Astrocyte (in vitro differentiated cells and primary cell): ENCODE measurements at regions not wholly inside any gene's neighbourhood (a gene's known extent, or its start where the extent isn't known, plus 50 kb on each side); places are given as distances from the start of the nearest gene placed in this dataset.

Experiments used
- DNase-seq: peaks from one replicate; pipeline ENCODE4 v3.0.0-alpha.2; 2010; ENCODE audit warnings: low read depth
- FAIRE-seq: peaks from 2 replicates; lab custom pipeline; 2011; peaks lifted over from hg19 to GRCh38; lab: Jason Lieb, UNC
- H2AFZ ChIP-seq: 2 replicates; pipeline ENCODE4 v1.6.0; 2012; ENCODE audit warnings: low read depth, low read length, inconsistent platforms
- H3K27ac ChIP-seq: 2 replicates; pipeline ENCODE4 v1.5.1; 2011; ENCODE audit warnings: low read depth, low read length, inconsistent platforms
- H3K27me3 ChIP-seq: 2 replicates; pipeline ENCODE4 v1.6.0; 2011; ENCODE audit warnings: low read length, inconsistent platforms; ENCODE audit not compliant: insufficient read depth
- H3K36me3 ChIP-seq: 2 replicates; pipeline ENCODE4 v1.5.1; 2011; ENCODE audit warnings: low read length, inconsistent platforms; ENCODE audit not compliant: insufficient read depth
- H3K4me1 ChIP-seq: 2 replicates; pipeline ENCODE4 v1.5.1; 2011; ENCODE audit warnings: low read length, inconsistent platforms; ENCODE audit not compliant: insufficient read depth
- H3K4me2 ChIP-seq: 2 replicates; pipeline ENCODE4 v1.6.0; 2012; ENCODE audit warnings: low read length, inconsistent platforms
- H3K4me3 ChIP-seq: 2 replicates; pipeline ENCODE4 v1.5.1; 2011; ENCODE audit warnings: low read depth, mild to moderate bottlenecking, low read length, inconsistent platforms; ENCODE audit not compliant: insufficient read depth
- H3K79me2 ChIP-seq: 2 replicates; pipeline ENCODE4 v1.6.0; 2012; ENCODE audit warnings: mild to moderate bottlenecking, low read length, inconsistent platforms; ENCODE audit not compliant: insufficient read depth
- H3K9ac ChIP-seq: 2 replicates; pipeline ENCODE4 v1.6.0; 2012; ENCODE audit warnings: mild to moderate bottlenecking, low read length, inconsistent platforms
- H3K9me3 ChIP-seq: 2 replicates; pipeline ENCODE4 v1.5.1; 2012; ENCODE audit warnings: low read depth, mild to moderate bottlenecking, low read length, inconsistent platforms; ENCODE audit not compliant: insufficient read depth
- H4K20me1 ChIP-seq: 2 replicates; pipeline ENCODE4 v1.6.0; 2012; ENCODE audit warnings: low read length, inconsistent platforms; ENCODE audit not compliant: insufficient read depth
- H3K27ac Mint-ChIP-seq: one replicate; pipeline ENCODE4 v1.8.0; 2021; ENCODE audit warnings: mild to moderate bottlenecking, mixed read lengths; ENCODE audit not compliant: unreplicated experiment
- H3K27me3 Mint-ChIP-seq: one replicate; pipeline ENCODE4 v1.8.0; 2021; ENCODE audit warnings: low read depth, mixed read lengths; ENCODE audit not compliant: unreplicated experiment
- H3K36me3 Mint-ChIP-seq: one replicate; pipeline ENCODE4 v1.8.0; 2021; ENCODE audit warnings: low read depth, mixed read lengths; ENCODE audit not compliant: unreplicated experiment
- H3K4me1 Mint-ChIP-seq: one replicate; pipeline ENCODE4 v1.8.0; 2021; ENCODE audit warnings: low read depth, mixed read lengths; ENCODE audit not compliant: unreplicated experiment
- H3K4me3 Mint-ChIP-seq: one replicate; pipeline ENCODE4 v1.8.0; 2021; ENCODE audit warnings: mild to moderate bottlenecking, moderate library complexity, mixed read lengths; ENCODE audit not compliant: unreplicated experiment
- H3K9me3 Mint-ChIP-seq: one replicate; pipeline ENCODE4 v1.8.0; 2021; ENCODE audit warnings: mild to moderate bottlenecking, mixed read lengths; ENCODE audit not compliant: unreplicated experiment
- EZH2 ChIP-seq: IDR thresholded peaks from 2 replicates; pipeline ENCODE4 v1.6.1; 2012; ENCODE audit warnings: mild to moderate bottlenecking, low read length, inconsistent platforms; ENCODE audit not compliant: insufficient read depth
- TF ChIP-seq, protein P1 (sequence below): IDR thresholded peaks from 2 replicates; pipeline ENCODE4 v1.5.1; 2011; ENCODE audit warnings: low read depth, mild to moderate bottlenecking, inconsistent platforms, low read length, moderate library complexity; ENCODE audit not compliant: insufficient read depth

DNA sequence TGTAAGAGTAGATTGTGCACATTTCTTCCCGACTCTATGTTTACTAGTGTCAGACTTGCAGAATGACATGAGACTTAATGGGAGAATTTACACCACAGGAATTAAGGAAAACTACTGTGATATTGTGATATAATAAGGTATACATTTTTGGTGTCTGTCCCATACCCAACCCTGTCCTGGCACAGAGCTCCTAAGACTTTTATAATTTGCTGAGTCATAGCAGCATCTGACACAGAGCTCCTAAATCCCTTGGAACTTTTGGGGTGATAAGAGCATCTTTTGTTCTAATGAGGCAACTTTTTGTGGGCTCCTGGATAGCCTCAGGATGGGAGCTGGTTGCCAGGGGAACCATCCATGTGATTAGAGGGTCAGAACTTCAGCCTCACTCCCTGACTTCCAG, 1607.0 kb downstream of the RPA4 start:
- FAIRE-seq (no peak), DNase-seq (no peak)
- Mint-ChIP-seq H3K36me3 (no peaks in the 10 kb centered on the region), H3K4me1 (no peaks in the 10 kb centered on the region), H3K27me3 (no peaks in the 10 kb centered on the region), H3K9me3 (no peaks in the 10 kb centered on the region), H3K4me3 (no peak overlapping the region), H3K27ac (no peak overlapping the region)
- Histone ChIP-seq H3K27ac (no peak overlapping the region), H3K9me3 (no peaks in the 10 kb centered on the region), H3K27me3 (no peaks in the 10 kb centered on the region), H3K4me3 (no peak overlapping the region), H3K79me2 (no peaks in the 10 kb centered on the region), H4K20me1 (no peaks in the 10 kb centered on the region), H3K36me3 (no peaks in the 10 kb centered on the region), H3K4me1 (no peaks in the 10 kb centered on the region), H3K9ac (no peak overlapping the region), H2AFZ (no peak overlapping the region), H3K4me2 (no peak overlapping the region)
- TF ChIP-seq EZH2: no peak
- TF ChIP-seq, protein P1, sequence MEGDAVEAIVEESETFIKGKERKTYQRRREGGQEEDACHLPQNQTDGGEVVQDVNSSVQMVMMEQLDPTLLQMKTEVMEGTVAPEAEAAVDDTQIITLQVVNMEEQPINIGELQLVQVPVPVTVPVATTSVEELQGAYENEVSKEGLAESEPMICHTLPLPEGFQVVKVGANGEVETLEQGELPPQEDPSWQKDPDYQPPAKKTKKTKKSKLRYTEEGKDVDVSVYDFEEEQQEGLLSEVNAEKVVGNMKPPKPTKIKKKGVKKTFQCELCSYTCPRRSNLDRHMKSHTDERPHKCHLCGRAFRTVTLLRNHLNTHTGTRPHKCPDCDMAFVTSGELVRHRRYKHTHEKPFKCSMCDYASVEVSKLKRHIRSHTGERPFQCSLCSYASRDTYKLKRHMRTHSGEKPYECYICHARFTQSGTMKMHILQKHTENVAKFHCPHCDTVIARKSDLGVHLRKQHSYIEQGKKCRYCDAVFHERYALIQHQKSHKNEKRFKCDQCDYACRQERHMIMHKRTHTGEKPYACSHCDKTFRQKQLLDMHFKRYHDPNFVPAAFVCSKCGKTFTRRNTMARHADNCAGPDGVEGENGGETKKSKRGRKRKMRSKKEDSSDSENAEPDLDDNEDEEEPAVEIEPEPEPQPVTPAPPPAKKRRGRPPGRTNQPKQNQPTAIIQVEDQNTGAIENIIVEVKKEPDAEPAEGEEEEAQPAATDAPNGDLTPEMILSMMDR: no peak

DNA sequence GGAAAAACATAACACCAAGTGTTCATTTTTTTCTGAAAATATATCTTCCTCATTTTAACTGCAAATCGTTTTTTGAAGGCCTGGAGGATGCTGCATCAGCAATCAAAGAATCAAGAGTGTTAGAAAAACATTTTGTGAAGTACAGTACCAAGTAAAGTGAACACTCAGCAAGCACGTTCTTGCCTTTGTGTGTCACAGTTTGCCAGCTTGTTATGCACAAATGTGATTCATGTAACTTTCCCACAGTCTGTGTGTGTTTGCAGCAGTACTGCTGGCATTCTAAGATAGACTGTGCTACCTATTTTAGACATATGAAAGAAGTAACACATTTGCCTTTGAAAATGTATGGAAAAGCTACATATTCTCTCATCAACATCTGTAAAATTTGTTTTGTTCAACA, 1617.7 kb downstream of the RPA4 start:
- no peaks in the 10 kb centered on the region for H3K79me2 ChIP-seq
- H4K20me1 ChIP-seq: no peaks in the 10 kb centered on the region
- H2AFZ ChIP-seq: no peak overlapping the region
- no peak overlapping the region for H3K4me3 ChIP-seq
- Mint-ChIP-seq H3K9me3 (no peaks in the 10 kb centered on the region), H3K4me3 (no peak overlapping the region), H3K27me3 (no peaks in the 10 kb centered on the region), H3K4me1 (peaks cover 7% of the 10 kb centered on the region), H3K36me3 (no peaks in the 10 kb centered on the region), H3K27ac (no peak overlapping the region)
- TF ChIP-seq, protein P1: no peak
- TF ChIP-seq EZH2: no peak
- DNase-seq: no peak
- H3K9ac ChIP-seq: no peak overlapping the region
- H3K4me1 ChIP-seq: no peaks in the 10 kb centered on the region
- H3K27ac ChIP-seq: no peak overlapping the region
- no peaks in the 10 kb centered on the region for H3K36me3 ChIP-seq
- no peak overlapping the region for H3K4me2 ChIP-seq
- H3K27me3 ChIP-seq: no peaks in the 10 kb centered on the region
- peak; percentile 82 for FAIRE-seq
- no peaks in the 10 kb centered on the region for H3K9me3 ChIP-seq

DNA sequence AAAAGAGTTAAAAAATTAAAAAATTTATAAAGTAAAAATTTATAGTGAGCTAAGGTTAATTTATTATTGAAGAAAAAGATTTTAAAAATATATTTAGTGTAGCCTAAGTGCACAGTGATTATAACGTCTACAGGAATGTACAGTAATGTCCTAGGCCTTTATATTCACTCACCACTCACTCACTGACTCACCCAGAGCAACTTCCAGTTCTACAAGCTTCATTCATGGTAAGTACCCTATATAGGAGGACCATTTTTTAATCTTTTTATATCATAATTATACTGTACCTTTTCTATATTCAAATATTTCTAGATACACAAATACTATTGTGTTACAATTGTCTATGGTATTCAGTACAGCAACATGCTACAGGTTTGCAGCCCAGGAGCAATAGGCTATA, 1623.2 kb downstream of the RPA4 start:
- Histone ChIP-seq H3K4me3 (no peak overlapping the region), H2AFZ (no peak overlapping the region), H3K27ac (no peak overlapping the region), H3K4me2 (no peak overlapping the region), H3K9me3 (no peaks in the 10 kb centered on the region), H4K20me1 (no peaks in the 10 kb centered on the region), H3K27me3 (no peaks in the 10 kb centered on the region), H3K36me3 (no peaks in the 10 kb centered on the region), H3K9ac (no peak overlapping the region), H3K79me2 (no peaks in the 10 kb centered on the region), H3K4me1 (no peaks in the 10 kb centered on the region)
- no peak overlapping the region for H3K4me3 Mint-ChIP-seq
- H3K9me3 Mint-ChIP-seq: no peaks in the 10 kb centered on the region
- H3K36me3 Mint-ChIP-seq: no peaks in the 10 kb centered on the region
- no peak overlapping the region for H3K27ac Mint-ChIP-seq
- no peak for DNase-seq
- TF ChIP-seq, protein P1: no peak
- no peak for TF ChIP-seq EZH2
- no peak for FAIRE-seq
- H3K27me3 Mint-ChIP-seq: no peaks in the 10 kb centered on the region
- H3K4me1 Mint-ChIP-seq: no peaks in the 10 kb centered on the region
